NT2/D1 (cell line): ENCODE measurements at regions not wholly inside any gene's neighbourhood (a gene's known extent, or its start where the extent isn't known, plus 50 kb on each side); places are given as distances from the start of the nearest gene placed in this dataset.

Source experiments
- YY1 ChIP-seq: IDR thresholded peaks from 2 replicates; pipeline ENCODE4 v1.6.1; 2011; ENCODE audit not compliant: insufficient read length, insufficient read depth
- ZNF274 ChIP-seq: IDR thresholded peaks from 2 replicates; pipeline ENCODE4 v1.6.1; 2011; ENCODE audit warnings: mild to moderate bottlenecking, low read depth, low read length

DNA sequence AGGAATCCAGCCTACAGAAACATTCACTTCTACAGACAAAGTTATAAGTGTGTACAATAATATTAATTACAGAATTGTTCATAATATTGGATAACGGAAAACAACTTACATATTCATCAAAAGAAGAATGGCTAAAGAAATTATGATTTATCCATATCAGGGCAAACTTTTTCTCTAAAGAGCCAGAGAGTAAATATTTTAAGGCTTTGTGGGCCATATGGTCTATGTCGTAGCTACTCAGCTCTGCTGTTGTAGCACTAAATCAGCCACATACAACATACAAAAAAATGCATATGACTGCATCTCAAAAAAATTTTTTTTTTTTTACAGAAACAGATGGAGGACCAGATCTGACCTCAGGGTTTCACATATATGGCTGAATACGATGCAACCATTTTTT, 96.7 kb upstream of the GALNT18 start:
- no peak for TF ChIP-seq YY1
- no peak for TF ChIP-seq ZNF274
